Activated effector memory CD4-positive, alpha-beta T cell treated with Interleukin-2 at 50 U/mL for 16 hours (primary cell): ENCODE measurements at regions not wholly inside any gene's neighbourhood (a gene's known extent, or its start where the extent isn't known, plus 50 kb on each side); places are given as distances from the start of the nearest gene placed in this dataset.

Experiments used
- DNase-seq: peaks from one replicate; pipeline ENCODE4 v3.0.0-alpha.2; 2020

- no peak for DNase-seq
Observed at GRCh38 chr12:92650228-92650822, 52.5 kb upstream of the PLEKHG7 start.

- peak; percentile 26 for DNase-seq
Observed at GRCh38 chr12:92649511-92650227, 53.1 kb upstream of the PLEKHG7 start.

- no peak for DNase-seq
Observed at GRCh38 chr12:92648242-92649031, 54.4 kb upstream of the PLEKHG7 start.

GRCh38 chr12:92641291-92641690 lies 61.5 kb upstream of the PLEKHG7 start:
- DNase-seq: no peak

GRCh38 chr12:92640691-92641090 lies 62.1 kb upstream of the PLEKHG7 start:
- no peak for DNase-seq

- no peak for DNase-seq
Observed at GRCh38 chr12:92639017-92639416, 63.8 kb upstream of the PLEKHG7 start.

- DNase-seq: no peak
Observed at GRCh38 chr12:92634730-92635129, 68.1 kb upstream of the PLEKHG7 start.

GRCh38 chr12:92634202-92634601 lies 68.6 kb upstream of the PLEKHG7 start:
- no peak for DNase-seq

- DNase-seq: no peak
Observed at GRCh38 chr12:92630968-92631367, 71.8 kb upstream of the PLEKHG7 start.

- no peak for DNase-seq
Observed at GRCh38 chr12:92629349-92630065, 73.3 kb upstream of the PLEKHG7 start.

GRCh38 chr12:92628476-92628875 lies 74.3 kb upstream of the PLEKHG7 start:
- no peak for DNase-seq

GRCh38 chr12:92627511-92627910 lies 75.3 kb upstream of the PLEKHG7 start:
- DNase-seq: no peak

GRCh38 chr12:92625639-92626310 lies 77.0 kb upstream of the PLEKHG7 start:
- no peak for DNase-seq

GRCh38 chr12:92624236-92624635 lies 78.6 kb upstream of the PLEKHG7 start:
- no peak for DNase-seq

- no peak for DNase-seq
Observed at GRCh38 chr12:92623386-92623785, 79.4 kb upstream of the PLEKHG7 start.

- DNase-seq: no peak
Observed at GRCh38 chr12:92621833-92622232, 81.0 kb upstream of the PLEKHG7 start.

- DNase-seq: no peak
Observed at GRCh38 chr12:92621312-92621711, 81.5 kb upstream of the PLEKHG7 start.

- no peak for DNase-seq
Observed at GRCh38 chr12:92619730-92620684, 82.8 kb upstream of the PLEKHG7 start.

- no peak for DNase-seq
Observed at GRCh38 chr12:92619026-92619425, 83.8 kb upstream of the PLEKHG7 start.

- no peak for DNase-seq
Observed at GRCh38 chr12:92615703-92616102, 87.1 kb upstream of the PLEKHG7 start.

GRCh38 chr12:92615086-92615485 lies 87.7 kb upstream of the PLEKHG7 start:
- no peak for DNase-seq

- DNase-seq: no peak
Observed at GRCh38 chr12:92614502-92614901, 88.3 kb upstream of the PLEKHG7 start.
